Activated CD8-positive, alpha-beta memory T cell treated with anti-CD3 and anti-CD28 coated beads for 48 hours (primary cell): ENCODE measurements at regions not wholly inside any gene's neighbourhood (a gene's known extent, or its start where the extent isn't known, plus 50 kb on each side); places are given as distances from the start of the nearest gene placed in this dataset.

Source experiments
- DNase-seq, 3 experiments: peaks; one replicate each; pipeline ENCODE4 v3.0.0-alpha.2; 2020; ENCODE audit warnings: low read depth in 2 of 3, low spot score in 2 of 3

- no peak for DNase-seq
Measured at GRCh38 chr3:130259166-130259874, 86.2 kb upstream of the COL6A5 start.

- no peak for DNase-seq
Measured at GRCh38 chr3:130260918-130261317, 84.6 kb upstream of the COL6A5 start.

- DNase-seq: no peak
Measured at GRCh38 chr3:130263708-130264107, 81.8 kb upstream of the COL6A5 start.

DNA sequence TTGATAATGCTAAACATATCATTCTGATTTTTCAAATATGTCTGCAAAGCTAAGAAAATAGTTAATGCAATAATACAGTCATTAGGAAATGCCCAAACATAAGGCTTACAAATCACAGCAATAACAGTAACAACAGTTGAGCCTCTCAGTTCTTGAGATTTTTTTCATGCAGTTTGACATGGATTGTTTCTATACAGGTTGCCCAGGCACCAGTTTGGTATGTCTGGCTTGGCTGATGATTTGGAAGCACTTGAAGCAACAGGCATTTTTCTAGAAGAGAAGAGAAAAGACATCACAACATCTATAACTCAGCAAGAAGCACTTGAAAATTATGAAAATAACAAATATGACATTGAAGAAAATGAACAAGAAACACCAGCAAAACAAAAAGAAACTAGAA is 78.7 kb upstream of the COL6A5 start:
- no peak for DNase-seq

GRCh38 chr3:130276203-130276803 is 69.2 kb upstream of the COL6A5 start:
- no peak for DNase-seq

GRCh38 chr3:130288670-130289069 is 56.8 kb upstream of the COL6A5 start:
- DNase-seq: no peak

- DNase-seq: no peak
Measured at GRCh38 chr3:130291148-130291547, 54.3 kb upstream of the COL6A5 start.

DNA sequence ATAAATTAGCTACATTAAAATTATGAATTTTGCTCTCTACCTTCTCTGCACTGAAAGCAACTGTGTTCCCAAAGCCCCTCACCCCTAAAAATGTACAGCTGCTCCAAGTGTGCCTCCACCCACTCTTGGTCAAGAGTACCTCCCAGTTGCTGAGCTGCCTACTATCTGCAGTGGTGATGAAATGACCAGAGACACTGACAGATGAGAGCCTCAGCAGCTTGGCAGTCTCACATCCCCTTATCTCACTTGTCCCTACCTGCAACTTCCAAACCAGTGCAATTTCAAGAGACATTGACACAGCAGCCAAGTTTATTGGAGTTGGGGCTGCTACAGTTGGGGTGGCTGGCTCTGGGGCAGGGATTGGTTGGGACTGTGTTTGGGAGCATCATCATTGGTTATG is 52.2 kb upstream of the COL6A5 start:
- DNase-seq: no peak
